ENCODE measurements at regions not wholly inside any gene's neighbourhood (a gene's known extent, or its start where the extent isn't known, plus 50 kb on each side); places are given as distances from the start of the nearest gene placed in this dataset.

GRCh38 chr15:98427321-98427720, 221.0 kb upstream of the IGF1R start:
- intact Hi-C loops (cut with DNase I), result loop anchor here (5.0 to 10.0 kb wide), 2 partner anchors 465 to 523 kb away; partner anchors contain the start of gene ARRDC4
- no peak overlapping the region for H3K4me3 ChIP-seq
- H3K36me3 ChIP-seq, result no peaks in the 10 kb centered on the region
- no peaks in the 10 kb centered on the region for H3K9me3 ChIP-seq
- no peaks in the 10 kb centered on the region for H3K27me3 ChIP-seq
- no peak for DNase-seq (ENCODE audit: low spot score in 2 of 2)
- no peak overlapping the region for H3K27ac ChIP-seq
- peaks cover 0 to 2% of the 10 kb centered on the region in 2 donors for H3K4me1 ChIP-seq
- no peak for TF ChIP-seq CTCF (IDR thresholded peaks at IDR 0.05)

DNA sequence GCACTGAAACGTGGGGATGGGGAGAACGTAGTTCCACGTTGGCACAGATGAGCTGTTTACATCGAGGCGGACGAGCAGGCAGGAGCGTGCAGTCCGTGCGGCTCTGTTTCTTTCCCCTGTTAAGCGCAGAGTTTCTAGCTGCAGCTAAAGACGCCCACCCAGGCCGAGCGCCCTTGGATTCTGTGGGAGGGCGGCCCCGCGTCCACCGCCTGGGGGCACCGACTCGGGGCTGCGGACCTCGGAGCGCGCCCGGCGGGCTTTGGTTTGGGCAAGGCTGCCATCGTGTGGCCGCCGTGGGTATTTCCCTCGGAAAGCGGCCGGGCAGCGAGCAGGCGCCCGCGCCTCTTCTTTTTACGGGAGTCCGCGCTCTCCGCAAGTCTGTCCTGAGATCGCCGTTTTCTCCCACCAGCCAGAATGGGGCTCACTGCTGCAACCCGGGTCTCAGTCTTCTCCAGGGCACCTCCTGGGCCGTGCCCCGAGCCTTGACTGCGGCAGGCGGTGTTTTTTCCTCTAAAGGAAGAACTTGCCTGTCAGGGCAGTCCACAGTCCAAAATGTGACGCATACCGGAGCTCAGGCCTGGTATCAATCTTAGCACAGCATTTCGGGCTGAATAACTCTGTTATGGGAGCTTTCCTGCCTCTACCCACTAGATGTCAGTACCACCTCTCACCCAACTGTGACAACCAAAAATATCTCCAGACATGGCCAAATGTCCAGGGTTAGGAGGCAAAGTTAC, 219.9 kb upstream of the IGF1R start:
- Histone ChIP-seq H3K9me3 (no peaks in the 10 kb centered on the region), H3K4me1 (peaks cover 0 to 2% of the 10 kb centered on the region in 2 donors), H3K27me3 (no peaks in the 10 kb centered on the region), H3K4me3 (peak overlapping the region; percentile 41 to 59), H3K36me3 (no peaks in the 10 kb centered on the region), H3K27ac (peak overlapping the region; percentile 62 to 79)
- peak; percentile 83 to 89 (median 87) for TF ChIP-seq CTCF (IDR thresholded peaks at IDR 0.05)
- DNase-seq (ENCODE audit: low spot score in 2 of 2), result peak in 1 of 2 donors; percentile 87
- intact Hi-C loops (cut with DNase I), result loop anchor here (2.0 to 10.0 kb wide), 3 partner anchors 118 to 524 kb away; partner anchors contain the start of gene ARRDC4

DNA sequence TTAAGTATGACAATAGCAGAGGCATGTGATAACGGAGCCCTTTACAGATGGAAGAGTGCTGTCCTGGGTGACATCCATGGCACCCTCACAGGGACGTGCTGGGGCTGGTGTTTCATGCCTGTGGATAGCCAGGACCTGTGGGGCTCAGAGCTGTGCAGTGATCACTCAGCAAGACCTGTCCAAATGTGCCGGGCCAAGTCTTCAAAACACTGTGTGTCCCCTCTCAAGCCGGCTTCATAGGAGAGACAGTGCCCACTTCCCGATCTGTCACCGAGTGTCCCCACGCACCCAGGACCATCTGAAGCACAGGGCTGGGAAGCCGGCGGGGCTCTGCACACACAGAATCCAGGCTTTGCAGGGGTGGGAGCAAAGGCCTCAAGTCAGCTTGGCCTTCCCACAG, 217.2 kb upstream of the IGF1R start:
- DNase-seq (ENCODE audit: low spot score in 2 of 2), result no peak
- Histone ChIP-seq H3K9me3 (no peaks in the 10 kb centered on the region), H3K27ac (no peak overlapping the region), H3K4me1 (peaks cover 0 to 2% of the 10 kb centered on the region in 2 donors), H3K27me3 (no peaks in the 10 kb centered on the region), H3K4me3 (no peak overlapping the region), H3K36me3 (no peaks in the 10 kb centered on the region)
- no peak for TF ChIP-seq CTCF (IDR thresholded peaks at IDR 0.05)
- intact Hi-C loops (cut with DNase I), result no loop called here

- no peaks in the 10 kb centered on the region for H3K36me3 ChIP-seq
- H3K9me3 ChIP-seq, result no peaks in the 10 kb centered on the region
- H3K27ac ChIP-seq, result no peak overlapping the region
- H3K4me3 ChIP-seq, result no peak overlapping the region
- intact Hi-C loops (cut with DNase I), result no loop called here
- no peaks in the 10 kb centered on the region for H3K27me3 ChIP-seq
- DNase-seq (ENCODE audit: low spot score in 2 of 2), result no peak
- no peak for TF ChIP-seq CTCF (IDR thresholded peaks at IDR 0.05)
- peaks cover 0 to 2% of the 10 kb centered on the region in 2 donors for H3K4me1 ChIP-seq
These were observed 215.0 kb upstream of the IGF1R start for GRCh38 chr15:98433346-98433745.

DNA sequence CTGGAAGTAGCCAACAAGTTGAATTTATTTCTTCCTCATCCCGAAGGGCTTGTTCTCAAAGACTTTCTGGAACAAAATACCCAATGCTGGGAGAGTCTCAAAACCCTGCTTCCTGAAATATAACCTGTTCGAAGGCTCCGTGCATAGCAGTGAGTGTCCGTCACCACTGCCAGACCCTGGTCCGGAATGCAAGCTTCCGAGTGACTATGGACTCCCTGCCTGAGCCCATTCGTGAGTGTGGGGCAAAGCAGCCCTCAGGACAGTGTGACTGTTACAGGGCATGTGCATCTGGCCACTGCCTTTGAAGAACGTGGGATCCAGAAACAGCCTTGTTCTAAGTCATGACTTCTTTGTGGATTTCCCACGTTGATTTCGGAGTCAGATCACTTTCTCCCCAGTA, 214.5 kb upstream of the IGF1R start:
- Histone ChIP-seq H3K36me3 (no peaks in the 10 kb centered on the region), H3K27ac (no peak overlapping the region), H3K27me3 (no peaks in the 10 kb centered on the region), H3K4me1 (peaks cover 0 to 2% of the 10 kb centered on the region in 2 donors), H3K9me3 (no peaks in the 10 kb centered on the region), H3K4me3 (no peak overlapping the region)
- intact Hi-C loops (cut with DNase I), result no loop called here
- TF ChIP-seq CTCF (IDR thresholded peaks at IDR 0.05), result no peak
- DNase-seq (ENCODE audit: low spot score in 2 of 2), result no peak

Data from ascending aorta (tissue), 2 donors.